ENCODE measurements at regions not wholly inside any gene's neighbourhood (a gene's known extent, or its start where the extent isn't known, plus 50 kb on each side); places are given as distances from the start of the nearest gene placed in this dataset.
A peak's percentile ranks its signal among the peaks of the same experiment; 100 is the strongest.

- H4K20me1 ChIP-seq (ENCODE audit: low read depth) = no peaks in the 10 kb centered on the region
- no peak overlapping the region for H3K4me2 ChIP-seq
- peaks cover 12% of the 10 kb centered on the region for H3K4me1 Mint-ChIP-seq
- H3K9me3 Mint-ChIP-seq = peaks cover 6% of the 10 kb centered on the region
- H3K27me3 Mint-ChIP-seq (ENCODE audit: insufficient read depth, low read depth) = peaks cover 4% of the 10 kb centered on the region
- no peaks in the 10 kb centered on the region for H3K79me2 ChIP-seq (ENCODE audit: low read depth)
- H3K9ac ChIP-seq = no peak overlapping the region
- no peak for DNase-seq (ENCODE audit: low spot score)
- H3K4me3 Mint-ChIP-seq = no peak overlapping the region
- H3K36me3 Mint-ChIP-seq = no peaks in the 10 kb centered on the region
- no peaks in the 10 kb centered on the region for H3K36me3 ChIP-seq
- no peak for TF ChIP-seq EZH2phosphoT487 (IDR thresholded peaks at IDR 0.05)
- TF ChIP-seq, protein P1, sequence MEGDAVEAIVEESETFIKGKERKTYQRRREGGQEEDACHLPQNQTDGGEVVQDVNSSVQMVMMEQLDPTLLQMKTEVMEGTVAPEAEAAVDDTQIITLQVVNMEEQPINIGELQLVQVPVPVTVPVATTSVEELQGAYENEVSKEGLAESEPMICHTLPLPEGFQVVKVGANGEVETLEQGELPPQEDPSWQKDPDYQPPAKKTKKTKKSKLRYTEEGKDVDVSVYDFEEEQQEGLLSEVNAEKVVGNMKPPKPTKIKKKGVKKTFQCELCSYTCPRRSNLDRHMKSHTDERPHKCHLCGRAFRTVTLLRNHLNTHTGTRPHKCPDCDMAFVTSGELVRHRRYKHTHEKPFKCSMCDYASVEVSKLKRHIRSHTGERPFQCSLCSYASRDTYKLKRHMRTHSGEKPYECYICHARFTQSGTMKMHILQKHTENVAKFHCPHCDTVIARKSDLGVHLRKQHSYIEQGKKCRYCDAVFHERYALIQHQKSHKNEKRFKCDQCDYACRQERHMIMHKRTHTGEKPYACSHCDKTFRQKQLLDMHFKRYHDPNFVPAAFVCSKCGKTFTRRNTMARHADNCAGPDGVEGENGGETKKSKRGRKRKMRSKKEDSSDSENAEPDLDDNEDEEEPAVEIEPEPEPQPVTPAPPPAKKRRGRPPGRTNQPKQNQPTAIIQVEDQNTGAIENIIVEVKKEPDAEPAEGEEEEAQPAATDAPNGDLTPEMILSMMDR (IDR thresholded peaks at IDR 0.05) = no peak
- no peak for TF ChIP-seq EZH2 (IDR thresholded peaks at IDR 0.05)
- no peaks in the 10 kb centered on the region for H3F3A ChIP-seq (ENCODE audit: low read depth)
- no peak overlapping the region for H3K27ac ChIP-seq
- no peaks in the 10 kb centered on the region for H3K9me3 ChIP-seq (ENCODE audit: low read depth)
- no peaks in the 10 kb centered on the region for H3K4me1 ChIP-seq
- no peak overlapping the region for H2AFZ ChIP-seq (replicated peaks)
- no peaks in the 10 kb centered on the region for H3K27me3 ChIP-seq
- no peak overlapping the region for H3K4me3 ChIP-seq
- peak overlapping the region; percentile 52 for H3K27ac Mint-ChIP-seq
Measured at GRCh38 chr3:106425026-106425425, 556.2 kb upstream of the CBLB start.

DNA sequence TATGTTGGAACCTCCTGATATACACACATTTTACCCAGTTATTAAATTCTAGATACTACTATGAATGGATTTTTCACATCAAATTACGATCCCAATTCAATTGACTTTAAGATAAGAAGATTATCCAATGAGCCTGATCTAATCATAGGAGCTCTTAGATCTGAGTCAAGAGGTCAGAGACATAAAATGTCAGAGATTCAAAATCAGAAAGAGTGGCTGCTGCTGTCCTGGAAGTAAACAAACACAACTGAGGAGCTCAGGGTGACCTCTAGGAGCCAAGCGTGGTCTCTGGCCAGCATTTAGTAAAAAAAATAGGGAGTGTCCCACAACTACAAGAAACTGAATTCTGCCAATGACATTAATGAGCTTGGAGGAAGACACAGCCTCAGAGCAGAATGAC is 557.1 kb upstream of the CBLB start:
- no peak overlapping the region for H3K4me3 Mint-ChIP-seq

GRCh38 chr3:106428565-106428994 is 559.8 kb upstream of the CBLB start:
- Histone ChIP-seq H3K79me2 (ENCODE audit: low read depth) (no peaks in the 10 kb centered on the region), H3K27ac (no peak overlapping the region), H3F3A (ENCODE audit: low read depth) (no peaks in the 10 kb centered on the region), H3K9ac (no peak overlapping the region), H3K4me3 (no peak overlapping the region), H2AFZ (replicated peaks) (no peak overlapping the region), H3K36me3 (no peaks in the 10 kb centered on the region), H3K4me1 (no peaks in the 10 kb centered on the region), H3K27me3 (no peaks in the 10 kb centered on the region), H3K9me3 (ENCODE audit: low read depth) (no peaks in the 10 kb centered on the region), H4K20me1 (ENCODE audit: low read depth) (no peaks in the 10 kb centered on the region), H3K4me2 (no peak overlapping the region)
- Mint-ChIP-seq H3K27ac (no peak overlapping the region), H3K36me3 (no peaks in the 10 kb centered on the region), H3K4me1 (peaks cover 12% of the 10 kb centered on the region), H3K9me3 (peaks cover 4% of the 10 kb centered on the region), H3K4me3 (no peak overlapping the region), H3K27me3 (ENCODE audit: insufficient read depth, low read depth) (peaks cover 4% of the 10 kb centered on the region)
- no peak for DNase-seq (ENCODE audit: low spot score)
- no peak for TF ChIP-seq EZH2phosphoT487 (IDR thresholded peaks at IDR 0.05)
- TF ChIP-seq, protein P1 (IDR thresholded peaks at IDR 0.05) = no peak
- TF ChIP-seq EZH2 (IDR thresholded peaks at IDR 0.05) = no peak

More for the DNA sequence above, 557.1 kb upstream of the CBLB start:
- no peaks in the 10 kb centered on the region for H3K27me3 ChIP-seq
- no peak overlapping the region for H3K27ac ChIP-seq
- no peaks in the 10 kb centered on the region for H3F3A ChIP-seq (ENCODE audit: low read depth)
- no peak overlapping the region for H3K4me3 ChIP-seq
- no peak overlapping the region for H3K4me2 ChIP-seq
- no peak overlapping the region for H2AFZ ChIP-seq (replicated peaks)
- H3K36me3 ChIP-seq = no peaks in the 10 kb centered on the region
- H3K4me1 Mint-ChIP-seq = peaks cover 12% of the 10 kb centered on the region
- TF ChIP-seq EZH2 (IDR thresholded peaks at IDR 0.05) = no peak
- TF ChIP-seq, protein P1 (IDR thresholded peaks at IDR 0.05) = no peak
- no peak for TF ChIP-seq EZH2phosphoT487 (IDR thresholded peaks at IDR 0.05)
- no peaks in the 10 kb centered on the region for H3K4me1 ChIP-seq
- DNase-seq (ENCODE audit: low spot score) = no peak
- H3K9me3 ChIP-seq (ENCODE audit: low read depth) = no peaks in the 10 kb centered on the region
- H4K20me1 ChIP-seq (ENCODE audit: low read depth) = no peaks in the 10 kb centered on the region
- H3K36me3 Mint-ChIP-seq = no peaks in the 10 kb centered on the region
- H3K27me3 Mint-ChIP-seq (ENCODE audit: insufficient read depth, low read depth) = peaks cover 4% of the 10 kb centered on the region
- H3K9ac ChIP-seq = no peak overlapping the region
- H3K79me2 ChIP-seq (ENCODE audit: low read depth) = no peaks in the 10 kb centered on the region
- H3K27ac Mint-ChIP-seq = peak overlapping the region; percentile 17
- H3K9me3 Mint-ChIP-seq = peaks cover 6% of the 10 kb centered on the region

All from neural progenitor cell (in vitro differentiated cells).